Trophoblast cell (in vitro differentiated cells and primary cell): ENCODE measurements at regions not wholly inside any gene's neighbourhood (a gene's known extent, or its start where the extent isn't known, plus 50 kb on each side); places are given as distances from the start of the nearest gene placed in this dataset.

Experiments
- DNase-seq, 2 donors: peaks; one replicate each; pipeline ENCODE4 v3.0.0-alpha.2; 2016
- H2AFZ ChIP-seq: 2 replicates; pipeline ENCODE4 v1.6.1; 2013; ENCODE audit warnings: low read length, moderate library complexity, mild to moderate bottlenecking; ENCODE audit not compliant: insufficient read depth, poor library complexity
- H2AK5ac ChIP-seq: 2 replicates; pipeline ENCODE4 v1.6.1; 2013; ENCODE audit warnings: mild to moderate bottlenecking, low read length
- H2BK120ac ChIP-seq: 2 replicates; pipeline ENCODE4 v1.6.1; 2013; ENCODE audit warnings: low read length, mild to moderate bottlenecking, moderate library complexity; ENCODE audit not compliant: insufficient read depth, poor library complexity
- H2BK12ac ChIP-seq: 2 replicates; pipeline ENCODE4 v1.6.1; 2013; ENCODE audit warnings: mild to moderate bottlenecking, low read length, moderate library complexity
- H2BK5ac ChIP-seq: 2 replicates; pipeline ENCODE4 v1.6.1; 2013; ENCODE audit warnings: low read length, low read depth, moderate library complexity, mild to moderate bottlenecking; ENCODE audit not compliant: poor library complexity
- H3K14ac ChIP-seq: 2 replicates; pipeline ENCODE4 v1.6.1; 2013; ENCODE audit warnings: mild to moderate bottlenecking, low read length
- H3K18ac ChIP-seq: 2 replicates; pipeline ENCODE4 v1.6.1; 2013; ENCODE audit warnings: mild to moderate bottlenecking, low read length
- H3K23ac ChIP-seq: 2 replicates; pipeline ENCODE4 v1.6.1; 2013; ENCODE audit warnings: low read length
- H3K27ac ChIP-seq: 2 replicates; pipeline ENCODE4 v1.5.1; 2013; ENCODE audit warnings: low read depth, mild to moderate bottlenecking, inconsistent platforms, low read length, moderate library complexity
- H3K27me3 ChIP-seq: 2 replicates; pipeline ENCODE4 v1.6.1; 2013; ENCODE audit warnings: inconsistent platforms, mild to moderate bottlenecking, low read length, moderate library complexity; ENCODE audit not compliant: insufficient read depth
- H3K36me3 ChIP-seq, 2 experiments: 1 replicate in 1 of 2; 2 replicates in 1 of 2; pipeline ENCODE4 v1.6.1; 2013; ENCODE audit warnings: low read length in 2 of 2, mild to moderate bottlenecking in 2 of 2, moderate library complexity in 1 of 2; ENCODE audit not compliant: insufficient read depth in 2 of 2, control insufficient read depth in 1 of 2
- H3K4ac ChIP-seq: 2 replicates; pipeline ENCODE4 v1.6.1; 2013; ENCODE audit warnings: low read depth, mild to moderate bottlenecking, low read length, moderate library complexity
- H3K4me1 ChIP-seq, 2 experiments: 1 replicate in 1 of 2; 2 replicates in 1 of 2; pipeline ENCODE4 v1.6.1; 2013; ENCODE audit warnings: low read length in 2 of 2, mild to moderate bottlenecking in 2 of 2, moderate library complexity in 1 of 2; ENCODE audit not compliant: insufficient read depth in 2 of 2, control insufficient read depth in 1 of 2
- H3K4me2 ChIP-seq: 2 replicates; pipeline ENCODE4 v1.6.1; 2013; ENCODE audit warnings: inconsistent platforms, mild to moderate bottlenecking, low read length, moderate library complexity
- H3K4me3 ChIP-seq: 2 replicates; pipeline ENCODE4 v1.5.1; 2013; ENCODE audit warnings: mild to moderate bottlenecking, low read depth, low read length, inconsistent platforms
- H3K79me1 ChIP-seq: one replicate; pipeline ENCODE4 v1.6.1; 2013; ENCODE audit warnings: low read length
- H3K79me2 ChIP-seq: 2 replicates; pipeline ENCODE4 v1.6.1; 2013; ENCODE audit warnings: low read length, mild to moderate bottlenecking; ENCODE audit not compliant: control insufficient read depth, insufficient read depth, poor library complexity
- H3K9ac ChIP-seq: 2 replicates; pipeline ENCODE4 v1.6.1; 2013; ENCODE audit warnings: mild to moderate bottlenecking, low read length
- H3K9me3 ChIP-seq: 2 replicates; pipeline ENCODE4 v1.6.1; 2013; ENCODE audit warnings: low read depth, mild to moderate bottlenecking, control low read depth, inconsistent platforms, low read length; ENCODE audit not compliant: insufficient read depth
- H4K12ac ChIP-seq: 2 replicates; pipeline ENCODE4 v1.6.1; 2013; ENCODE audit warnings: low read depth, mild to moderate bottlenecking, low read length, moderate library complexity
- H4K8ac ChIP-seq: 2 replicates; pipeline ENCODE4 v1.6.1; 2013; ENCODE audit warnings: low read depth, mild to moderate bottlenecking, low read length, moderate library complexity
- H4K91ac ChIP-seq: one replicate; pipeline ENCODE4 v1.6.1; 2013; ENCODE audit warnings: low read depth, mild to moderate bottlenecking, low read length, moderate library complexity
- WGBS: extraction: QIAGEN DNeasy Blood & Tissue Kit; methylation state at CpG from one replicate; pipeline ENCODE4 v1.1.7; 2013; ENCODE audit warnings: missing lambda C conversion rate; ENCODE audit not compliant: insufficient read length, insufficient coverage; ENCODE audit errors: extremely low coverage; 5-methylcytosine and 5-hydroxymethylcytosine counted together

DNA sequence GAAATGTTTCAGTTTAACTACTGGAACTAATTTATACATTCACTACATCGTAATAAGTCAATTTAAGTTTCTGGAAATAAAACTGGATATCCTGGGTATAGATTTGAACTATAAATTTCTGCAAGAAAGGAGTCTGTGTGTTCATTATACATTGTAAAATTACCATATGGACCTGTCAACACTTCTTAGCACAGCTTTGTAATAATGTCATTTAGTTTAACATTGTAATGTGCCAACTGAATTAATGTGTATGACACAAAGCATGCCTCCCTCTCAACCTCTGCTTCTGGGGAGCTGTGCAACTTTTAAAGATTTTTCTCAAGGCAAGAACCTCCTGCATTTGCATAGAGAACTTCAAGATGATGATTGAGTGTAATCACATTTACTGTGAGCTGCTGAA is 213.7 kb upstream of the GALNT5 start:
- H3K9me3 ChIP-seq = no peaks in the 10 kb centered on the region
- H3K4me1 ChIP-seq = no peaks in the 10 kb centered on the region
- no peak overlapping the region for H3K4ac ChIP-seq
- no peaks in the 10 kb centered on the region for H3K79me2 ChIP-seq
- H2BK5ac ChIP-seq = no peak overlapping the region
- no CpG with 5 or more reads among the region's 1 CpG for WGBS
- no peak overlapping the region for H3K27ac ChIP-seq
- no peak overlapping the region for H4K8ac ChIP-seq
- no peak overlapping the region for H3K18ac ChIP-seq
- H4K91ac ChIP-seq = no peak overlapping the region
- no peak for DNase-seq
- H2AFZ ChIP-seq = no peak overlapping the region
- no peaks in the 10 kb centered on the region for H3K79me1 ChIP-seq
- H4K12ac ChIP-seq = no peak overlapping the region
- H2BK12ac ChIP-seq = no peak overlapping the region
- H3K4me2 ChIP-seq = no peak overlapping the region
- no peak overlapping the region for H3K23ac ChIP-seq
- H3K4me3 ChIP-seq = no peak overlapping the region
- no peak overlapping the region for H3K9ac ChIP-seq
- no peak overlapping the region for H2AK5ac ChIP-seq
- no peak overlapping the region for H2BK120ac ChIP-seq
- no peak overlapping the region for H3K14ac ChIP-seq
- no peaks in the 10 kb centered on the region for H3K27me3 ChIP-seq
- no peaks in the 10 kb centered on the region for H3K36me3 ChIP-seq

- no peak overlapping the region for H3K18ac ChIP-seq
- no peak overlapping the region for H2BK12ac ChIP-seq
- H3K79me1 ChIP-seq = no peaks in the 10 kb centered on the region
- no peak overlapping the region for H3K27ac ChIP-seq
- no peaks in the 10 kb centered on the region for H3K27me3 ChIP-seq
- no peak for DNase-seq
- WGBS = no CpG with 5 or more reads among the region's 1 CpG
- no peak overlapping the region for H2BK120ac ChIP-seq
- no peak overlapping the region for H2AFZ ChIP-seq
- no peak overlapping the region for H2BK5ac ChIP-seq
- no peaks in the 10 kb centered on the region for H3K4me1 ChIP-seq
- no peak overlapping the region for H4K12ac ChIP-seq
- H3K4me3 ChIP-seq = no peak overlapping the region
- H3K9ac ChIP-seq = no peak overlapping the region
- H3K79me2 ChIP-seq = no peaks in the 10 kb centered on the region
- no peak overlapping the region for H4K91ac ChIP-seq
- no peak overlapping the region for H3K4me2 ChIP-seq
- H3K14ac ChIP-seq = no peak overlapping the region
- H3K23ac ChIP-seq = no peak overlapping the region
- H3K4ac ChIP-seq = no peak overlapping the region
- no peaks in the 10 kb centered on the region for H3K9me3 ChIP-seq
- no peaks in the 10 kb centered on the region for H3K36me3 ChIP-seq
- no peak overlapping the region for H2AK5ac ChIP-seq
- no peak overlapping the region for H4K8ac ChIP-seq
Measured at GRCh38 chr2:157046396-157046795, 211.1 kb upstream of the GALNT5 start.

- no peak overlapping the region for H3K4ac ChIP-seq
- H3K79me1 ChIP-seq = no peaks in the 10 kb centered on the region
- no peaks in the 10 kb centered on the region for H3K4me1 ChIP-seq
- no peak overlapping the region for H3K4me3 ChIP-seq
- H3K18ac ChIP-seq = no peak overlapping the region
- H2AK5ac ChIP-seq = no peak overlapping the region
- H2BK5ac ChIP-seq = no peak overlapping the region
- H4K12ac ChIP-seq = no peak overlapping the region
- H4K91ac ChIP-seq = no peak overlapping the region
- H3K23ac ChIP-seq = no peak overlapping the region
- no peak overlapping the region for H2AFZ ChIP-seq
- DNase-seq = no peak
- H3K14ac ChIP-seq = no peak overlapping the region
- H3K27me3 ChIP-seq = no peaks in the 10 kb centered on the region
- H3K4me2 ChIP-seq = no peak overlapping the region
- WGBS = no CpG with 5 or more reads among the region's 5 CpGs
- H3K9me3 ChIP-seq = no peaks in the 10 kb centered on the region
- no peak overlapping the region for H3K27ac ChIP-seq
- H2BK12ac ChIP-seq = no peak overlapping the region
- no peak overlapping the region for H2BK120ac ChIP-seq
- H3K9ac ChIP-seq = no peak overlapping the region
- H3K79me2 ChIP-seq = no peaks in the 10 kb centered on the region
- no peak overlapping the region for H4K8ac ChIP-seq
- no peaks in the 10 kb centered on the region for H3K36me3 ChIP-seq
Measured at GRCh38 chr2:157052685-157053224, 204.8 kb upstream of the GALNT5 start.

GRCh38 chr2:157053876-157054275 is 203.6 kb upstream of the GALNT5 start:
- Histone ChIP-seq H2BK120ac (no peak overlapping the region), H3K27ac (no peak overlapping the region), H3K4me2 (no peak overlapping the region), H3K9me3 (no peaks in the 10 kb centered on the region), H3K36me3 (no peaks in the 10 kb centered on the region), H3K23ac (no peak overlapping the region), H3K4me3 (no peak overlapping the region), H2BK5ac (no peak overlapping the region), H2BK12ac (no peak overlapping the region), H3K27me3 (no peaks in the 10 kb centered on the region), H4K12ac (no peak overlapping the region), H3K79me1 (no peaks in the 10 kb centered on the region), H2AFZ (no peak overlapping the region), H4K91ac (no peak overlapping the region), H4K8ac (no peak overlapping the region), H3K79me2 (no peaks in the 10 kb centered on the region), H2AK5ac (no peak overlapping the region), H3K14ac (no peak overlapping the region), H3K18ac (no peak overlapping the region), H3K9ac (no peak overlapping the region), H3K4ac (no peak overlapping the region), H3K4me1 (no peaks in the 10 kb centered on the region)
- DNase-seq = no peak
- no CpG with 5 or more reads among the region's 1 CpG for WGBS
